SK-N-SH (cell line): ENCODE measurements at regions not wholly inside any gene's neighbourhood (a gene's known extent, or its start where the extent isn't known, plus 50 kb on each side); places are given as distances from the start of the nearest gene placed in this dataset.

Experiments
- CTCF ChIA-PET: fragments of 300-600, 350-600 bp; formaldehyde crosslinking; extraction: SDS; loops from one replicate; lab custom pipeline; 2021; lab: Yijun Ruan, JAX
- POLR2A ChIA-PET: fragments of 350-600 bp; sonication (Branson Sonifier 250); formaldehyde crosslinking; extraction: SDS; loops from one replicate; lab custom pipeline; 2020; ENCODE audit warnings: antibody characterized with exemption, inconsistent platforms; lab: Yijun Ruan, JAX
- DNase-seq: peaks from one replicate; pipeline ENCODE4 v3.0.0; 2012
- H2AFZ ChIP-seq: fragments of 200-600 bp; sonication (generic); 2 replicates; pipeline ENCODE4 v1.8.1; 2016; ENCODE audit warnings: antibody characterized with exemption, mild to moderate bottlenecking, low read depth
- H3F3A ChIP-seq: fragments of 200-600 bp; sonication (generic); replicated peaks from 2 replicates; pipeline ENCODE3; 2016; ENCODE audit warnings: antibody characterized with exemption, mild to moderate bottlenecking; ENCODE audit not compliant: insufficient read depth
- H3K27ac ChIP-seq, 2 experiments: fragments of 200-500 bp in 1 of 2; fragments of 200-600 bp in 1 of 2; sonication (Bioruptor generic) in 1 of 2; sonication (generic), shearing (Covaris generic) in 1 of 2; 2 replicates each; pipeline versions ENCODE4 v1.5.1 to v1.6.1; 2014 to 2016; ENCODE audit warnings: low read depth in 2 of 2, inconsistent platforms in 1 of 2, low read length in 1 of 2, mild to moderate bottlenecking in 1 of 2, mixed read lengths in 1 of 2
- H3K27me3 ChIP-seq: fragments of 200-600 bp; sonication (generic), shearing (Covaris generic); 2 replicates; pipeline ENCODE4 v1.6.1; 2016; ENCODE audit warnings: mixed run types; ENCODE audit not compliant: insufficient read depth
- H3K36me3 ChIP-seq, 2 experiments: fragments of 200-500 bp in 1 of 2; fragments of 200-600 bp in 1 of 2; sonication (Bioruptor generic) in 1 of 2; sonication (generic) in 1 of 2; replicated peaks in 1 of 2; 2 replicates each; pipeline versions ENCODE3 to v1.5.1; 2014 to 2016; ENCODE audit warnings: low read length in 1 of 2, mild to moderate bottlenecking in 1 of 2; ENCODE audit not compliant: insufficient read depth in 2 of 2, control insufficient read depth in 1 of 2
- H3K4me1 ChIP-seq, 2 experiments: fragments of 200-500 bp in 1 of 2; fragments of 200-600 bp in 1 of 2; sonication (Bioruptor generic) in 1 of 2; sonication (generic), shearing (Covaris generic) in 1 of 2; 2 replicates each; pipeline versions ENCODE4 v1.5.1 to v1.6.1; 2014 to 2016; ENCODE audit warnings: low read depth in 1 of 2, low read length in 1 of 2, mixed run types in 1 of 2; ENCODE audit not compliant: insufficient read depth in 2 of 2, control insufficient read depth in 1 of 2
- H3K4me2 ChIP-seq: fragments of 200-600 bp; sonication (generic), shearing (Covaris generic); 2 replicates; pipeline ENCODE4 v1.6.1; 2017; ENCODE audit warnings: mixed run types
- H3K4me3 ChIP-seq, 2 experiments: fragments of 200-500 bp in 1 of 2; fragments of 200-600 bp in 1 of 2; sonication (Bioruptor generic) in 1 of 2; sonication (generic), shearing (Covaris generic) in 1 of 2; 2 replicates each; pipeline versions ENCODE4 v1.5.1 to v1.8.1; 2014 to 2016; ENCODE audit warnings: low read depth in 2 of 2, inconsistent platforms in 1 of 2, low read length in 1 of 2, mild to moderate bottlenecking in 1 of 2, mixed read lengths in 1 of 2, moderate library complexity in 1 of 2
- H3K79me2 ChIP-seq: fragments of 200-600 bp; sonication (generic); 2 replicates; pipeline ENCODE4 v1.8.1; 2017; ENCODE audit warnings: mild to moderate bottlenecking; ENCODE audit not compliant: insufficient read depth
- H3K9ac ChIP-seq: fragments of 200-600 bp; sonication (generic); 2 replicates; pipeline ENCODE4 v1.6.1; 2017; ENCODE audit warnings: mixed run types
- H3K9me2 ChIP-seq: fragments of 200-600 bp; sonication (generic); 2 replicates; pipeline ENCODE4 v1.6.1; 2017; ENCODE audit warnings: mixed run types
- H3K9me3 ChIP-seq: fragments of 200-600 bp; sonication (generic); 2 replicates; pipeline ENCODE4 v1.6.1; 2017; ENCODE audit warnings: mixed run types, mild to moderate bottlenecking, moderate library complexity
- H4K20me1 ChIP-seq: fragments of 200-600 bp; sonication (generic); 2 replicates; pipeline ENCODE4 v1.6.1; 2017; ENCODE audit warnings: mild to moderate bottlenecking, mixed run types; ENCODE audit not compliant: insufficient read depth
- CHD2 ChIP-seq: fragments of 150-350 bp; IDR thresholded peaks from 2 replicates; pipeline ENCODE4 v1.6.1; 2018; ENCODE audit warnings: low read length; ENCODE audit not compliant: partially characterized antibody
- CTCF ChIP-seq: fragments of 200-600 bp; sonication (generic); IDR thresholded peaks from 2 replicates; pipeline ENCODE4 v1.6.1; 2017; ENCODE audit warnings: antibody characterized with exemption, mild to moderate bottlenecking, moderate library complexity
- ELF1 ChIP-seq: IDR thresholded peaks from 2 replicates; pipeline ENCODE4 v1.4.0; 2012
- EZH2phosphoT487 ChIP-seq: fragments of 200-600 bp; sonication (generic); IDR thresholded peaks from 2 replicates; pipeline ENCODE4 v1.6.1; 2017; ENCODE audit warnings: low read depth, mixed run types, mild to moderate bottlenecking, antibody characterized with exemption, moderate library complexity, borderline replicate concordance
- FOSL2 ChIP-seq: IDR thresholded peaks from 2 replicates; pipeline ENCODE4 v1.4.0; 2012; ENCODE audit warnings: low read depth, mild to moderate bottlenecking, moderate library complexity, borderline replicate concordance
- FOXJ3 ChIP-seq: sonication (generic); formaldehyde crosslinking; IDR thresholded peaks from 2 replicates; pipeline ENCODE4 v1.5.1; 2020; ENCODE audit warnings: mild to moderate bottlenecking, missing genetic modification reagents
- GABPA ChIP-seq: IDR thresholded peaks from 2 replicates; pipeline ENCODE4 v1.4.0; 2012; ENCODE audit warnings: low read depth, mild to moderate bottlenecking
- IRF3 ChIP-seq: fragments of 150-350 bp; IDR thresholded peaks from 2 replicates; pipeline ENCODE4 v1.6.1; 2016; ENCODE audit warnings: mild to moderate bottlenecking, low read depth, low read length
- MXI1 ChIP-seq: IDR thresholded peaks from 2 replicates; pipeline ENCODE4 v1.6.1; 2012; ENCODE audit warnings: mild to moderate bottlenecking, low read depth, low read length, improper control_type of control experiment
- NFIC ChIP-seq: IDR thresholded peaks from 2 replicates; pipeline ENCODE4 v1.4.0; 2012; ENCODE audit warnings: borderline replicate concordance
- NRF1 ChIP-seq: IDR thresholded peaks from 2 replicates; pipeline ENCODE4 v1.6.1; 2012; ENCODE audit warnings: low read depth, mild to moderate bottlenecking, low read length
- PBX3 ChIP-seq: IDR thresholded peaks from 2 replicates; pipeline ENCODE4; 2012
- POLR2AphosphoS5 ChIP-seq: IDR thresholded peaks from 2 replicates; pipeline ENCODE4 v1.6.1; 2012; ENCODE audit warnings: low read depth, low read length
- RCOR1 ChIP-seq: fragments of 150-350 bp; IDR thresholded peaks from 2 replicates; pipeline ENCODE4 v1.6.1; 2017; ENCODE audit warnings: antibody characterized with exemption, low read length
- SIN3A ChIP-seq: IDR thresholded peaks from 2 replicates; pipeline ENCODE4 v1.6.1; 2012; ENCODE audit warnings: low read depth, mild to moderate bottlenecking, low read length, moderate library complexity, borderline replicate concordance
- SMC3 ChIP-seq: IDR thresholded peaks from 2 replicates; pipeline ENCODE4 v1.6.1; 2012; ENCODE audit warnings: low read depth, low read length, improper control_type of control experiment
- TAF1 ChIP-seq: IDR thresholded peaks from 2 replicates; pipeline ENCODE4 v1.6.1; 2012; ENCODE audit warnings: low read depth, mild to moderate bottlenecking, low read length, moderate library complexity, borderline replicate concordance
- TEAD4 ChIP-seq: IDR thresholded peaks from 2 replicates; pipeline ENCODE4 v1.4.0; 2012; ENCODE audit warnings: mild to moderate bottlenecking, borderline replicate concordance; ENCODE audit not compliant: insufficient read depth
- USF2 ChIP-seq: fragments of 150-350 bp; IDR thresholded peaks from 2 replicates; pipeline ENCODE4 v1.6.1; 2017; ENCODE audit warnings: antibody characterized with exemption, low read length, low read depth, borderline replicate concordance
- YY1 ChIP-seq: IDR thresholded peaks from 2 replicates; pipeline ENCODE4 v1.4.0; 2012; ENCODE audit warnings: low read depth, mild to moderate bottlenecking
- ZBTB33 ChIP-seq: IDR thresholded peaks from 2 replicates; pipeline ENCODE4 v1.4.0; 2012; ENCODE audit warnings: low read depth, borderline replicate concordance
- WGBS: methylation state at CpG from one replicate; pipeline ENCODE4 v1.1.6; 2017; ENCODE audit warnings: low lambda C conversion rate; 5-methylcytosine and 5-hydroxymethylcytosine counted together

GRCh38 chr9:28413471-28413870, 840.2 kb upstream of the C9orf72 start (continued):
- no peak for TF ChIP-seq IRF3
- no peak for TF ChIP-seq CTCF
- no peak for TF ChIP-seq SMC3
- TF ChIP-seq USF2: no peak

GRCh38 chr9:28423255-28423654, 850.0 kb upstream of the C9orf72 start:
- Histone ChIP-seq H3K4me3 (no peak overlapping the region), H3K9me3 (no peaks in the 10 kb centered on the region), H4K20me1 (no peaks in the 10 kb centered on the region), H2AFZ (no peak overlapping the region), H3K9ac (no peak overlapping the region), H3K9me2 (no peaks in the 10 kb centered on the region), H3K79me2 (no peaks in the 10 kb centered on the region), H3K36me3 (no peaks in the 10 kb centered on the region), H3K4me2 (no peak overlapping the region), H3K27me3 (no peaks in the 10 kb centered on the region), H3K27ac (no peak overlapping the region), H3F3A (no peaks in the 10 kb centered on the region), H3K4me1 (no peaks in the 10 kb centered on the region)
- TF ChIP-seq EZH2phosphoT487 (no peak), PBX3 (no peak), MXI1 (no peak), NFIC (no peak), FOXJ3 (CRISPR knock-in tag) (no peak), GABPA (no peak), IRF3 (no peak), YY1 (no peak), ZBTB33 (no peak), NRF1 (no peak), TEAD4 (no peak), POLR2AphosphoS5 (no peak), TAF1 (no peak), FOSL2 (no peak), CHD2 (no peak), ELF1 (no peak), RCOR1 (no peak), CTCF (no peak), SIN3A (no peak)
- CTCF ChIA-PET: interaction anchor here (1.1 kb wide), 1 partner anchor 788 kb away, joined by 3 read pairs; no protein-coding TSS in a partner anchor
- POLR2A ChIA-PET: no interaction called here
- no peak for DNase-seq
- WGBS: 18% methylated on average over 1 of the region's 1 CpG
